SU-DHL-6 (cell line): ENCODE measurements at regions not wholly inside any gene's neighbourhood (a gene's known extent, or its start where the extent isn't known, plus 50 kb on each side); places are given as distances from the start of the nearest gene placed in this dataset.

ENCODE experiments used
- H2AFZ ChIP-seq: fragments of 200-600 bp; sonication (generic); 2 replicates; pipeline ENCODE4 v1.6.1; 2014; ENCODE audit warnings: low read depth, mild to moderate bottlenecking, moderate library complexity, mixed read lengths, antibody characterized with exemption, low read length; ENCODE audit not compliant: severe bottlenecking
- H3F3A ChIP-seq: fragments of 200-600 bp; shearing (Covaris generic); 2 replicates; pipeline ENCODE4 v1.6.0; 2016; ENCODE audit warnings: antibody characterized with exemption, mild to moderate bottlenecking; ENCODE audit not compliant: insufficient read depth
- H3K27ac ChIP-seq: fragments of 200-600 bp; sonication (generic); 2 replicates; pipeline ENCODE4 v1.5.1; 2016; ENCODE audit warnings: low read depth, mild to moderate bottlenecking, low read length, moderate library complexity, mixed read lengths
- H3K27me3 ChIP-seq: fragments of 200-600 bp; sonication (generic), shearing (Covaris generic); 2 replicates; pipeline ENCODE4 v1.6.0; 2014; ENCODE audit warnings: mild to moderate bottlenecking, low read length
- H3K36me3 ChIP-seq: fragments of 200-600 bp; sonication (generic); 2 replicates; pipeline ENCODE4 v1.6.1; 2014; ENCODE audit warnings: mild to moderate bottlenecking, low read length, mixed read lengths
- H3K4me2 ChIP-seq: fragments of 300-600, 200-600 bp; shearing (Covaris generic), sonication (generic); 2 replicates; pipeline ENCODE4 v1.6.0; 2014; ENCODE audit warnings: low read length, low read depth, mild to moderate bottlenecking; ENCODE audit not compliant: poor library complexity, severe bottlenecking
- H3K4me3 ChIP-seq: fragments of 200-600 bp; sonication (generic); 2 replicates; pipeline ENCODE4 v1.5.1; 2014; ENCODE audit warnings: antibody characterized with exemption, low read length, mild to moderate bottlenecking, mixed read lengths; ENCODE audit not compliant: insufficient read depth, poor library complexity, severe bottlenecking
- H3K79me2 ChIP-seq: fragments of 200-600 bp; sonication (generic); 2 replicates; pipeline ENCODE4 v1.6.1; 2014; ENCODE audit warnings: mild to moderate bottlenecking, low read length, moderate library complexity; ENCODE audit not compliant: insufficient read depth
- H3K9ac ChIP-seq: fragments of 200-600 bp; sonication (generic); 2 replicates; pipeline ENCODE4 v1.7.0; 2014; ENCODE audit warnings: mild to moderate bottlenecking, low read length
- H3K9me2 ChIP-seq: fragments of 200-600 bp; sonication (generic); replicated peaks from 2 replicates; pipeline ENCODE4 v1.6.1; 2014; ENCODE audit warnings: low read length; ENCODE audit not compliant: insufficient read depth
- H3K9me3 ChIP-seq: fragments of 200-600 bp; sonication (generic); 2 replicates; pipeline ENCODE4 v1.6.1; 2014; ENCODE audit warnings: low read length, mixed read lengths; ENCODE audit not compliant: insufficient read depth
- H4K20me1 ChIP-seq: fragments of 200-600 bp; sonication (generic); 2 replicates; pipeline ENCODE4 v1.6.1; 2014; ENCODE audit warnings: low read depth, mild to moderate bottlenecking, antibody characterized with exemption, low read length, moderate library complexity, mixed read lengths
- CTCF ChIP-seq: fragments of 200-600 bp; sonication (generic); IDR thresholded peaks from one replicate; pipeline ENCODE4 v1.5.1; 2017; ENCODE audit warnings: antibody characterized with exemption, mild to moderate bottlenecking, low read length, moderate library complexity; ENCODE audit not compliant: insufficient read depth, poor library complexity, severe bottlenecking
- EZH2phosphoT487 ChIP-seq: fragments of 200-600 bp; sonication (generic), shearing (Covaris generic); conservative IDR thresholded peaks from 2 replicates; pipeline ENCODE4 v1.6.1; 2018; ENCODE audit warnings: mild to moderate bottlenecking, antibody characterized with exemption, low read length, moderate library complexity, mixed read lengths

GRCh38 chr16:51355195-51355594 is 204.1 kb upstream of the SALL1 start:
- no peaks in the 10 kb centered on the region for H3K36me3 ChIP-seq
- no peaks in the 10 kb centered on the region for H3F3A ChIP-seq
- H2AFZ ChIP-seq, result no peak overlapping the region
- no peak overlapping the region for H3K27ac ChIP-seq
- no peaks in the 10 kb centered on the region for H4K20me1 ChIP-seq
- H3K4me2 ChIP-seq, result no peak overlapping the region
- H3K79me2 ChIP-seq, result no peaks in the 10 kb centered on the region
- TF ChIP-seq EZH2phosphoT487 (no peak), CTCF (no peak)
- no peaks in the 10 kb centered on the region for H3K27me3 ChIP-seq
- no peaks in the 10 kb centered on the region for H3K9me3 ChIP-seq
- H3K9ac ChIP-seq, result no peak overlapping the region
- no peak overlapping the region for H3K4me3 ChIP-seq
- H3K9me2 ChIP-seq, result no peaks in the 10 kb centered on the region

- no peaks in the 10 kb centered on the region for H3K36me3 ChIP-seq
- no peak overlapping the region for H3K9ac ChIP-seq
- H3K9me2 ChIP-seq, result no peaks in the 10 kb centered on the region
- no peak overlapping the region for H3K4me2 ChIP-seq
- H3K4me3 ChIP-seq, result no peak overlapping the region
- H3K27ac ChIP-seq, result no peak overlapping the region
- TF ChIP-seq EZH2phosphoT487, result no peak
- TF ChIP-seq CTCF, result no peak
- H2AFZ ChIP-seq, result no peak overlapping the region
- no peaks in the 10 kb centered on the region for H4K20me1 ChIP-seq
- H3K9me3 ChIP-seq, result no peaks in the 10 kb centered on the region
- H3K27me3 ChIP-seq, result no peaks in the 10 kb centered on the region
- H3F3A ChIP-seq, result no peaks in the 10 kb centered on the region
- H3K79me2 ChIP-seq, result no peaks in the 10 kb centered on the region
These were observed 202.0 kb upstream of the SALL1 start for GRCh38 chr16:51353055-51353454.

GRCh38 chr16:51349626-51350025 is 198.6 kb upstream of the SALL1 start:
- H3K4me3 ChIP-seq, result no peak overlapping the region
- no peak overlapping the region for H3K27ac ChIP-seq
- H3K79me2 ChIP-seq, result no peaks in the 10 kb centered on the region
- H3K27me3 ChIP-seq, result no peaks in the 10 kb centered on the region
- H3F3A ChIP-seq, result no peaks in the 10 kb centered on the region
- TF ChIP-seq CTCF, result no peak
- no peak for TF ChIP-seq EZH2phosphoT487
- no peaks in the 10 kb centered on the region for H3K36me3 ChIP-seq
- H4K20me1 ChIP-seq, result no peaks in the 10 kb centered on the region
- H3K9me3 ChIP-seq, result no peaks in the 10 kb centered on the region
- no peak overlapping the region for H2AFZ ChIP-seq
- H3K9me2 ChIP-seq, result no peaks in the 10 kb centered on the region
- H3K9ac ChIP-seq, result no peak overlapping the region
- no peak overlapping the region for H3K4me2 ChIP-seq

- H3K27ac ChIP-seq, result no peak overlapping the region
- H3F3A ChIP-seq, result no peaks in the 10 kb centered on the region
- no peak overlapping the region for H2AFZ ChIP-seq
These were observed 192.3 kb upstream of the SALL1 start for GRCh38 chr16:51343411-51343810.

More at GRCh38 chr16:51343411-51343810, 192.3 kb upstream of the SALL1 start:
- Histone ChIP-seq H3K4me2 (no peak overlapping the region), H3K27me3 (no peaks in the 10 kb centered on the region), H3K9me3 (no peaks in the 10 kb centered on the region), H3K36me3 (no peaks in the 10 kb centered on the region), H3K4me3 (no peak overlapping the region), H3K9ac (no peak overlapping the region), H3K79me2 (no peaks in the 10 kb centered on the region), H3K9me2 (no peaks in the 10 kb centered on the region), H4K20me1 (no peaks in the 10 kb centered on the region)
- TF ChIP-seq CTCF (no peak), EZH2phosphoT487 (no peak)
